ENCODE measurements at regions not wholly inside any gene's neighbourhood (a gene's known extent, or its start where the extent isn't known, plus 50 kb on each side); places are given as distances from the start of the nearest gene placed in this dataset.
"Not testable (repeated sequence)": the region's sequence is repeated elsewhere in the genome, so short reads cannot be mapped to it uniquely, and the experiment has no call there.

DNA sequence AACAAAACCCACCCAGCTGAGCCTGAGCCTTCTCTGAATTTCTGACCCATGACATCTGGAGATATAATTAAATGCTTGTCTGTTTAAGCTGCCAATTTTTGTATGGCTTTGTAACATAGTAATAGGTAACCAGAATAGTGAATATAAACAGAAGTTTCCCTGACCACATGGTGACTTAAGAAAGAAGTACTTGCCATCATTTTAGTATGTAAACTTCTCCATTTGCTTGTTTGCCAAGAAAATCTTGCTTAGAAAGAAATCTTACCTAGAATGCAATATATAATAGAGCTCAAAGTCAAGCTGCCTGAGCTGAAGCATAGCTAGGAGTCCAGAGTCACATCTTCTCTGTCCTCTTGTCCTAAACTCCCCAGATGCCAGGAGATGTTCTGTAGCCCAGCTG is 117.0 kb downstream of the PCSK1 start:
- Histone ChIP-seq H3F3A (ENCODE audit: insufficient read depth, low read depth) (no peaks in the 10 kb centered on the region), H3K9me3 (ENCODE audit: insufficient read depth, low read depth) (no peaks in the 10 kb centered on the region), H3K4me1 (replicated peaks; ENCODE audit: insufficient read depth) (peaks cover 8% of the 10 kb centered on the region), H2AFZ (no peak overlapping the region), H3K27ac (no peak overlapping the region), H3K9me2 (ENCODE audit: insufficient read depth) (no peaks in the 10 kb centered on the region), H4K20me1 (ENCODE audit: insufficient read depth) (no peaks in the 10 kb centered on the region), H3K36me3 (ENCODE audit: low read depth) (no peaks in the 10 kb centered on the region), H3K4me3 (no peak overlapping the region), H3K79me2 (ENCODE audit: low read depth) (no peaks in the 10 kb centered on the region), H3K4me2 (no peak overlapping the region), H3K27me3 (ENCODE audit: insufficient read depth, low read depth) (no peaks in the 10 kb centered on the region)
- no TSS peak for BruUV-seq (replicated peaks)
- DNase-seq = no peak
- ChIA-PET CTCF (no interaction called here), POLR2A (ENCODE audit: unreplicated experiment) (no interaction called here)
- TF ChIP-seq EZH2 (IDR thresholded peaks at IDR 0.05; ENCODE audit: low read depth) = no peak
- TF ChIP-seq, protein P1, sequence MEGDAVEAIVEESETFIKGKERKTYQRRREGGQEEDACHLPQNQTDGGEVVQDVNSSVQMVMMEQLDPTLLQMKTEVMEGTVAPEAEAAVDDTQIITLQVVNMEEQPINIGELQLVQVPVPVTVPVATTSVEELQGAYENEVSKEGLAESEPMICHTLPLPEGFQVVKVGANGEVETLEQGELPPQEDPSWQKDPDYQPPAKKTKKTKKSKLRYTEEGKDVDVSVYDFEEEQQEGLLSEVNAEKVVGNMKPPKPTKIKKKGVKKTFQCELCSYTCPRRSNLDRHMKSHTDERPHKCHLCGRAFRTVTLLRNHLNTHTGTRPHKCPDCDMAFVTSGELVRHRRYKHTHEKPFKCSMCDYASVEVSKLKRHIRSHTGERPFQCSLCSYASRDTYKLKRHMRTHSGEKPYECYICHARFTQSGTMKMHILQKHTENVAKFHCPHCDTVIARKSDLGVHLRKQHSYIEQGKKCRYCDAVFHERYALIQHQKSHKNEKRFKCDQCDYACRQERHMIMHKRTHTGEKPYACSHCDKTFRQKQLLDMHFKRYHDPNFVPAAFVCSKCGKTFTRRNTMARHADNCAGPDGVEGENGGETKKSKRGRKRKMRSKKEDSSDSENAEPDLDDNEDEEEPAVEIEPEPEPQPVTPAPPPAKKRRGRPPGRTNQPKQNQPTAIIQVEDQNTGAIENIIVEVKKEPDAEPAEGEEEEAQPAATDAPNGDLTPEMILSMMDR (conservative IDR thresholded peaks at IDR 0.05) = no peak
- intact Hi-C loops (cut with micrococcal nuclease; ENCODE audit: unreplicated experiment) = no loop called here

DNA sequence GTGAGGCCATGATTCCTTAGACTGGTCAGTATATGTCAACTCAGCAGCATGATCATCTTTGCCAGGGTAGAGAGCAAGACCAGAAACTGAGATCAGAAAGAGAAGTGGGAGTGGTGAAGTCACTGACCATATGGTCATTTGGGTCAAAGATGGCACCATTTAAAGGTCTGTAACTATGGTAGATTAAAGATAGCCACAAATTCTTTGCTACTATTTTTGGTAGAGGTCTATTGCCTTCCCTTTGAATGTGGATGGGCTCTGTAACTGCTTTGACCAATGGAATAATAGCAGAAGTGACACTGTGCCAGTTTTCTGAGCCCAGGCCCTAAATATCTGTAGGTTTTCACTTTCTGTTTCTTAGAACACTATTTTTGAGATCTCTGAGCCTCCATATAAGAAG is 117.6 kb downstream of the PCSK1 start:
- no peaks in the 10 kb centered on the region for H4K20me1 ChIP-seq (ENCODE audit: insufficient read depth)
- intact Hi-C loops (cut with micrococcal nuclease; ENCODE audit: unreplicated experiment) = no loop called here
- no peak overlapping the region for H2AFZ ChIP-seq
- no peaks in the 10 kb centered on the region for H3K9me2 ChIP-seq (ENCODE audit: insufficient read depth)
- H3K4me3 ChIP-seq = no peak overlapping the region
- no peaks in the 10 kb centered on the region for H3F3A ChIP-seq (ENCODE audit: insufficient read depth, low read depth)
- no peaks in the 10 kb centered on the region for H3K79me2 ChIP-seq (ENCODE audit: low read depth)
- BruUV-seq (replicated peaks) = no TSS peak
- ChIA-PET POLR2A (ENCODE audit: unreplicated experiment) (no interaction called here), CTCF (no interaction called here)
- no peak overlapping the region for H3K4me2 ChIP-seq
- TF ChIP-seq, protein P1 (conservative IDR thresholded peaks at IDR 0.05) = no peak
- no peak for TF ChIP-seq EZH2 (IDR thresholded peaks at IDR 0.05; ENCODE audit: low read depth)
- no peaks in the 10 kb centered on the region for H3K36me3 ChIP-seq (ENCODE audit: low read depth)
- no peak for DNase-seq
- peaks cover 2% of the 10 kb centered on the region for H3K4me1 ChIP-seq (replicated peaks; ENCODE audit: insufficient read depth)
- H3K9me3 ChIP-seq (ENCODE audit: insufficient read depth, low read depth) = no peaks in the 10 kb centered on the region
- no peak overlapping the region for H3K27ac ChIP-seq
- H3K27me3 ChIP-seq (ENCODE audit: insufficient read depth, low read depth) = no peaks in the 10 kb centered on the region

DNA sequence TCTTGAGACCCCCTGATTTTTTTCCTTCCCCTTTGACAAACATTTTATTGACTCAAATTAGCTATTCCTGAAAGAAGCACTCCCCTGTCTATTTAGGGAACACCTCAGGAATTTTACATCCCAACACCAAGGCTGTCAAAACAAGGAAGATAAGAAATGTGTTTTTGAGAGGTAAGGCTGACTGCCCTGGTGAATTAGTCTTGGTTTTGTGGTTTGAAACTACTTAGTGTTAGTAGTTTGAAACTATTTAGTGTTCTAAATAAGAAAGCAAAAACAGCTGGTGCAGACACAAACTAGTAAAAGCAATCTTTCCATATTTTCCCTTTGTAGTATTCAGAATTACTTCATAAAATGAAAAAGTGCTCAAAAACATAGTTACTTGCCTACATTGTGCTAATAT is 120.7 kb downstream of the PCSK1 start:
- Histone ChIP-seq H3K27ac (no peak overlapping the region), H3K9me3 (ENCODE audit: insufficient read depth, low read depth) (no peaks in the 10 kb centered on the region), H3F3A (ENCODE audit: insufficient read depth, low read depth) (no peaks in the 10 kb centered on the region), H3K4me1 (replicated peaks; ENCODE audit: insufficient read depth) (no peaks in the 10 kb centered on the region), H3K79me2 (ENCODE audit: low read depth) (no peaks in the 10 kb centered on the region), H3K4me2 (no peak overlapping the region), H2AFZ (no peak overlapping the region), H3K9me2 (ENCODE audit: insufficient read depth) (no peaks in the 10 kb centered on the region), H3K36me3 (ENCODE audit: low read depth) (no peaks in the 10 kb centered on the region), H3K27me3 (ENCODE audit: insufficient read depth, low read depth) (no peaks in the 10 kb centered on the region), H3K4me3 (no peak overlapping the region), H4K20me1 (ENCODE audit: insufficient read depth) (no peaks in the 10 kb centered on the region)
- no peak for DNase-seq
- intact Hi-C loops (cut with micrococcal nuclease; ENCODE audit: unreplicated experiment) = no loop called here
- ChIA-PET CTCF (no interaction called here), POLR2A (ENCODE audit: unreplicated experiment) (no interaction called here)
- TF ChIP-seq, protein P1 (conservative IDR thresholded peaks at IDR 0.05) = no peak
- TF ChIP-seq EZH2 (IDR thresholded peaks at IDR 0.05; ENCODE audit: low read depth) = no peak
- BruUV-seq (replicated peaks) = no TSS peak

DNA sequence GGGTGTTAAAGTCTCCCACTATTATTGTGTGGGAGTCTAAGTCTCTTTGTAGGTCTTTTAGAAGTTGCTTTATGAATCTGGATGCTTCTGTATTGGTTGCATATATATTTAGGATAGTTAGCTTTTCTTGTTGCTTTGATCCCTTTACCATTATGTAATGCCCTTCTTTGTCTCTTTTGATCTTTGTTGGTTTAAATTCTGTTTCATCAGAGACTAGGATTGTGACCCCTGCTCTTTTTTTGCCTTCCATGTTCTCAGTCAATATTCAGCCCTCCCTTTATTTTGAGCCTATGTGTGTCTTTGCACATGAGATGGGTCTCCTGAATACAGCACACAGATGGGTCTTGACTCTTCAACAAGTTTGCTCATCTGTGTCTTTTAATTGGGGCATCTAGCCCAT is 126.0 kb downstream of the PCSK1 start:
- H3K9me2 ChIP-seq (ENCODE audit: insufficient read depth); H3K4me1 ChIP-seq (replicated peaks; ENCODE audit: insufficient read depth); DNase-seq; H3K27ac ChIP-seq; H3K9me3 ChIP-seq (ENCODE audit: insufficient read depth, low read depth); H3K4me3 ChIP-seq; H3K36me3 ChIP-seq (ENCODE audit: low read depth); intact Hi-C loops (cut with micrococcal nuclease; ENCODE audit: unreplicated experiment); H2AFZ ChIP-seq; BruUV-seq (replicated peaks); H3K4me2 ChIP-seq; CTCF ChIA-PET; H3F3A ChIP-seq (ENCODE audit: insufficient read depth, low read depth); H4K20me1 ChIP-seq (ENCODE audit: insufficient read depth); POLR2A ChIA-PET (ENCODE audit: unreplicated experiment); H3K79me2 ChIP-seq (ENCODE audit: low read depth); H3K27me3 ChIP-seq (ENCODE audit: insufficient read depth, low read depth): not testable (repeated sequence)
